Neural progenitor cell (in vitro differentiated cells): ENCODE measurements at regions not wholly inside any gene's neighbourhood (a gene's known extent, or its start where the extent isn't known, plus 50 kb on each side); places are given as distances from the start of the nearest gene placed in this dataset.

Experiments used
- DNase-seq: peaks from one replicate; pipeline ENCODE4 v3.0.0-alpha.2; 2016; ENCODE audit warnings: low spot score
- H2AFZ ChIP-seq: fragments of 200-600 bp; sonication (generic); replicated peaks from 2 replicates; pipeline ENCODE4 v1.6.1; 2016; ENCODE audit warnings: antibody characterized with exemption
- H3F3A ChIP-seq: fragments of 200-600 bp; sonication (generic); 2 replicates; pipeline ENCODE4 v1.6.1; 2016; ENCODE audit warnings: antibody characterized with exemption, low read depth
- H3K27ac ChIP-seq: fragments of 200-600 bp; sonication (generic); 2 replicates; pipeline ENCODE4 v1.5.1; 2016; ENCODE audit warnings: mild to moderate bottlenecking
- H3K27me3 ChIP-seq: fragments of 200-600 bp; sonication (generic); 2 replicates; pipeline ENCODE4 v1.6.1; 2016; ENCODE audit warnings: mild to moderate bottlenecking, moderate library complexity
- H3K36me3 ChIP-seq: fragments of 200-600 bp; sonication (generic); 2 replicates; pipeline ENCODE4 v1.5.1; 2016
- H3K4me1 ChIP-seq: fragments of 200-600 bp; sonication (generic); 2 replicates; pipeline ENCODE4 v1.6.1; 2016; ENCODE audit warnings: mixed run types
- H3K4me2 ChIP-seq: fragments of 200-600 bp; sonication (generic); 2 replicates; pipeline ENCODE4 v1.6.1; 2016
- H3K4me3 ChIP-seq: fragments of 200-600 bp; sonication (generic); 2 replicates; pipeline ENCODE4 v1.5.1; 2016
- H3K79me2 ChIP-seq: fragments of 200-600 bp; sonication (generic); 2 replicates; pipeline ENCODE4 v1.6.1; 2016; ENCODE audit warnings: low read depth
- H3K9ac ChIP-seq: fragments of 200-600 bp; sonication (generic); 2 replicates; pipeline ENCODE4 v1.6.1; 2016
- H3K9me3 ChIP-seq: fragments of 200-600 bp; sonication (generic); 2 replicates; pipeline ENCODE4 v1.5.1; 2016; ENCODE audit warnings: low read depth
- H4K20me1 ChIP-seq: fragments of 200-600 bp; sonication (generic); 2 replicates; pipeline ENCODE4 v1.6.1; 2016; ENCODE audit warnings: low read depth
- H3K27ac Mint-ChIP-seq: 3 replicates; pipeline ENCODE4 v1.8.0; 2021; ENCODE audit warnings: mixed read lengths
- H3K27me3 Mint-ChIP-seq: 2 replicates; pipeline ENCODE4 v1.8.0; 2022; ENCODE audit warnings: low read depth, mild to moderate bottlenecking, inconsistent platforms, moderate library complexity, mixed read lengths; ENCODE audit not compliant: insufficient read depth
- H3K36me3 Mint-ChIP-seq: 3 replicates; pipeline ENCODE4 v1.8.0; 2021; ENCODE audit warnings: mixed read lengths
- H3K4me1 Mint-ChIP-seq: 3 replicates; pipeline ENCODE4 v1.8.0; 2021; ENCODE audit warnings: mixed read lengths
- H3K4me3 Mint-ChIP-seq: 3 replicates; pipeline ENCODE4 v1.8.0; 2021; ENCODE audit warnings: mild to moderate bottlenecking, moderate library complexity, mixed read lengths
- H3K9me3 Mint-ChIP-seq: 3 replicates; pipeline ENCODE4 v1.8.0; 2020; ENCODE audit warnings: mixed read lengths
- CTCF ChIP-seq: fragments of 200-600 bp; sonication (generic); IDR thresholded peaks from 2 replicates; pipeline ENCODE4 v1.5.1; 2017; ENCODE audit warnings: antibody characterized with exemption, mild to moderate bottlenecking
- EZH2 ChIP-seq: fragments of 200-600 bp; sonication (generic); IDR thresholded peaks from 2 replicates; pipeline ENCODE4 v1.6.1; 2017; ENCODE audit warnings: antibody characterized with exemption, mild to moderate bottlenecking, moderate library complexity
- EZH2phosphoT487 ChIP-seq: fragments of 200-600 bp; sonication (generic); IDR thresholded peaks from 2 replicates; pipeline ENCODE4 v1.6.1; 2017; ENCODE audit warnings: antibody characterized with exemption

- H3K9ac ChIP-seq: no peak overlapping the region
- H3K4me3 ChIP-seq: no peak overlapping the region
- H3K79me2 ChIP-seq: no peaks in the 10 kb centered on the region
- no peaks in the 10 kb centered on the region for H3K36me3 Mint-ChIP-seq
- no peak for TF ChIP-seq CTCF
- no peak for TF ChIP-seq EZH2
- no peak for TF ChIP-seq EZH2phosphoT487
- no peaks in the 10 kb centered on the region for H4K20me1 ChIP-seq
- no peak overlapping the region for H3K27ac Mint-ChIP-seq
- H3K27ac ChIP-seq: no peak overlapping the region
- H3K27me3 ChIP-seq: no peaks in the 10 kb centered on the region
- H3F3A ChIP-seq: no peaks in the 10 kb centered on the region
- peaks cover 5% of the 10 kb centered on the region for H3K27me3 Mint-ChIP-seq
- H3K9me3 ChIP-seq: no peaks in the 10 kb centered on the region
- H2AFZ ChIP-seq: no peak overlapping the region
- H3K4me1 Mint-ChIP-seq: no peaks in the 10 kb centered on the region
- peaks cover 6% of the 10 kb centered on the region for H3K4me1 ChIP-seq
- no peak for DNase-seq
- H3K9me3 Mint-ChIP-seq: no peaks in the 10 kb centered on the region
- no peaks in the 10 kb centered on the region for H3K36me3 ChIP-seq
- H3K4me3 Mint-ChIP-seq: no peak overlapping the region
- no peak overlapping the region for H3K4me2 ChIP-seq
Observed at GRCh38 chr7:117961235-117961634, 88.0 kb upstream of the CTTNBP2 start.

- H2AFZ ChIP-seq: peak overlapping the region; percentile 9
- Mint-ChIP-seq H3K27ac (peak overlapping the region; percentile 46), H3K27me3 (peaks cover 5% of the 10 kb centered on the region), H3K36me3 (no peaks in the 10 kb centered on the region), H3K4me3 (no peak overlapping the region), H3K4me1 (no peaks in the 10 kb centered on the region), H3K9me3 (no peaks in the 10 kb centered on the region)
- no peaks in the 10 kb centered on the region for H3K36me3 ChIP-seq
- no peaks in the 10 kb centered on the region for H3K9me3 ChIP-seq
- H3K4me1 ChIP-seq: peaks cover 6% of the 10 kb centered on the region
- no peak overlapping the region for H3K27ac ChIP-seq
- no peaks in the 10 kb centered on the region for H3F3A ChIP-seq
- no peaks in the 10 kb centered on the region for H3K79me2 ChIP-seq
- H3K4me2 ChIP-seq: no peak overlapping the region
- no peaks in the 10 kb centered on the region for H4K20me1 ChIP-seq
- TF ChIP-seq EZH2phosphoT487: no peak
- no peak for TF ChIP-seq EZH2
- no peak for TF ChIP-seq CTCF
- H3K4me3 ChIP-seq: no peak overlapping the region
- H3K9ac ChIP-seq: no peak overlapping the region
- DNase-seq: no peak
- H3K27me3 ChIP-seq: no peaks in the 10 kb centered on the region
Observed at GRCh38 chr7:117962366-117962994, 89.2 kb upstream of the CTTNBP2 start.

- no peaks in the 10 kb centered on the region for H3K9me3 ChIP-seq
- TF ChIP-seq EZH2 (no peak), CTCF (no peak), EZH2phosphoT487 (no peak)
- no peaks in the 10 kb centered on the region for H3K4me1 Mint-ChIP-seq
- no peak for DNase-seq
- H4K20me1 ChIP-seq: no peaks in the 10 kb centered on the region
- no peaks in the 10 kb centered on the region for H3F3A ChIP-seq
- peak overlapping the region; percentile 39 for H2AFZ ChIP-seq
- H3K9me3 Mint-ChIP-seq: no peaks in the 10 kb centered on the region
- H3K4me3 Mint-ChIP-seq: no peak overlapping the region
- no peak overlapping the region for H3K4me2 ChIP-seq
- H3K27ac Mint-ChIP-seq: no peak overlapping the region
- peaks cover 5% of the 10 kb centered on the region for H3K27me3 Mint-ChIP-seq
- no peaks in the 10 kb centered on the region for H3K27me3 ChIP-seq
- H3K9ac ChIP-seq: no peak overlapping the region
- H3K27ac ChIP-seq: no peak overlapping the region
- H3K36me3 ChIP-seq: no peaks in the 10 kb centered on the region
- peaks cover 6% of the 10 kb centered on the region for H3K4me1 ChIP-seq
- H3K36me3 Mint-ChIP-seq: no peaks in the 10 kb centered on the region
- no peaks in the 10 kb centered on the region for H3K79me2 ChIP-seq
- H3K4me3 ChIP-seq: no peak overlapping the region
Observed at GRCh38 chr7:117963264-117964197, 90.3 kb upstream of the CTTNBP2 start.
